ENCODE measurements at regions not wholly inside any gene's neighbourhood (a gene's known extent, or its start where the extent isn't known, plus 50 kb on each side); places are given as distances from the start of the nearest gene placed in this dataset.
"Not testable (repeated sequence)": the region's sequence is repeated elsewhere in the genome, so short reads cannot be mapped to it uniquely, and the experiment has no call there.

- no peak for DNase-seq
Measured at GRCh38 chr19:31018936-31019335, 330.3 kb downstream of the TSHZ3 start.

- DNase-seq = no peak
Measured at GRCh38 chr19:31015778-31016177, 333.5 kb downstream of the TSHZ3 start.

- no peak for DNase-seq
Measured at GRCh38 chr19:31014668-31015067, 334.6 kb downstream of the TSHZ3 start.

GRCh38 chr19:31013384-31014020 lies 335.7 kb downstream of the TSHZ3 start:
- no peak for DNase-seq

- DNase-seq = no peak
Measured at GRCh38 chr19:31002518-31003244, 346.6 kb downstream of the TSHZ3 start.

GRCh38 chr19:31001991-31002390 lies 347.2 kb downstream of the TSHZ3 start:
- DNase-seq = no peak

GRCh38 chr19:31000913-31001312 lies 348.3 kb downstream of the TSHZ3 start:
- DNase-seq = no peak

GRCh38 chr19:30999726-31000125 lies 349.5 kb downstream of the TSHZ3 start:
- DNase-seq = no peak

- DNase-seq = no peak
Measured at GRCh38 chr19:30997222-30997621, 352.0 kb downstream of the TSHZ3 start.

GRCh38 chr19:30978639-30979038 lies 370.6 kb downstream of the TSHZ3 start:
- DNase-seq = no peak

GRCh38 chr19:30969591-30969990 lies 379.6 kb downstream of the TSHZ3 start:
- no peak for DNase-seq

GRCh38 chr19:30968841-30969399 lies 380.3 kb downstream of the TSHZ3 start:
- DNase-seq = no peak

GRCh38 chr19:30968210-30968609 lies 381.0 kb downstream of the TSHZ3 start:
- DNase-seq = no peak

- no peak for DNase-seq
Measured at GRCh38 chr19:30966486-30966885, 382.8 kb downstream of the TSHZ3 start.

- no peak for DNase-seq
Measured at GRCh38 chr19:30959011-30959410, 390.2 kb downstream of the TSHZ3 start.

- DNase-seq = no peak
Measured at GRCh38 chr19:30955112-30956104, 393.8 kb downstream of the TSHZ3 start.

GRCh38 chr19:30944276-30944932 lies 404.8 kb downstream of the TSHZ3 start:
- DNase-seq = not testable (repeated sequence)

- no peak for DNase-seq
Measured at GRCh38 chr19:30943101-30943843, 406.0 kb downstream of the TSHZ3 start.

GRCh38 chr19:30942636-30943035 lies 406.6 kb downstream of the TSHZ3 start:
- no peak for DNase-seq

GRCh38 chr19:30941591-30941990 lies 407.6 kb downstream of the TSHZ3 start:
- DNase-seq = no peak

GRCh38 chr19:30936276-30936675 lies 413.0 kb downstream of the TSHZ3 start:
- no peak for DNase-seq

- no peak for DNase-seq
Measured at GRCh38 chr19:30935146-30935545, 414.1 kb downstream of the TSHZ3 start.
